Stomach smooth muscle (tissue), 2 donors: ENCODE measurements at regions not wholly inside any gene's neighbourhood (a gene's known extent, or its start where the extent isn't known, plus 50 kb on each side); places are given as distances from the start of the nearest gene placed in this dataset.

Experiments
- H3K27ac ChIP-seq: one replicate; pipeline ENCODE4 v1.7.0; 2013; ENCODE audit warnings: mild to moderate bottlenecking, low read length, inconsistent platforms
- H3K27me3 ChIP-seq, 2 donors: one replicate each; pipeline ENCODE4 v1.7.0; 2013; ENCODE audit warnings: low read length in 2 of 2; ENCODE audit not compliant: insufficient read depth in 2 of 2, control insufficient read depth in 1 of 2
- H3K36me3 ChIP-seq, 2 donors: one replicate each; pipeline ENCODE4 v1.7.0; 2013; ENCODE audit warnings: low read length in 2 of 2; ENCODE audit not compliant: control insufficient read depth in 2 of 2, insufficient read depth in 2 of 2
- H3K4me1 ChIP-seq: one replicate; pipeline ENCODE4 v1.7.0; 2013; ENCODE audit warnings: low read length; ENCODE audit not compliant: control insufficient read depth, insufficient read depth
- H3K4me3 ChIP-seq, 2 donors: one replicate each; pipeline ENCODE4 v1.7.0; 2013; ENCODE audit warnings: low read length in 2 of 2
- H3K9ac ChIP-seq, 2 donors: one replicate each; pipeline ENCODE4 v1.7.0; 2013; ENCODE audit warnings: low read length in 2 of 2, mild to moderate bottlenecking in 1 of 2
- H3K9me3 ChIP-seq, 2 donors: one replicate each; pipeline ENCODE4 v1.7.0; 2013; ENCODE audit warnings: low read length in 2 of 2; ENCODE audit not compliant: control insufficient read depth in 2 of 2
- donor health status: healthy.
- donor health status: Pancreatic carcinoma.

- Histone ChIP-seq H3K36me3 (no peaks in the 10 kb centered on the region), H3K27me3 (no peaks in the 10 kb centered on the region), H3K4me1 (no peaks in the 10 kb centered on the region), H3K4me3 (no peak overlapping the region), H3K27ac (no peak overlapping the region), H3K9me3 (peaks cover 0 to 3% of the 10 kb centered on the region in 2 donors), H3K9ac (no peak overlapping the region)
Observed at GRCh38 chr14:89603938-89604480, 187.0 kb upstream of the FOXN3 start.

GRCh38 chr14:89600950-89601826 is 184.2 kb upstream of the FOXN3 start:
- H3K27ac ChIP-seq, result no peak overlapping the region
- H3K4me1 ChIP-seq, result no peaks in the 10 kb centered on the region
- H3K4me3 ChIP-seq, result no peak overlapping the region
- no peak overlapping the region for H3K9ac ChIP-seq
- H3K27me3 ChIP-seq, result no peaks in the 10 kb centered on the region
- H3K9me3 ChIP-seq, result peaks cover 0 to 4% of the 10 kb centered on the region in 2 donors
- H3K36me3 ChIP-seq, result no peaks in the 10 kb centered on the region

GRCh38 chr14:89600029-89600428 is 183.0 kb upstream of the FOXN3 start:
- Histone ChIP-seq H3K9ac (no peak overlapping the region), H3K4me3 (no peak overlapping the region), H3K4me1 (no peaks in the 10 kb centered on the region), H3K27ac (no peak overlapping the region), H3K36me3 (no peaks in the 10 kb centered on the region), H3K9me3 (peaks cover 0 to 4% of the 10 kb centered on the region in 2 donors), H3K27me3 (no peaks in the 10 kb centered on the region)

- Histone ChIP-seq H3K9me3 (peaks cover 0 to 4% of the 10 kb centered on the region in 2 donors), H3K27ac (no peak overlapping the region), H3K4me3 (no peak overlapping the region), H3K27me3 (no peaks in the 10 kb centered on the region), H3K36me3 (peaks cover 0 to 2% of the 10 kb centered on the region in 2 donors), H3K4me1 (no peaks in the 10 kb centered on the region), H3K9ac (no peak overlapping the region)
Observed at GRCh38 chr14:89598548-89599186, 181.6 kb upstream of the FOXN3 start.

GRCh38 chr14:89592961-89593360 is 175.9 kb upstream of the FOXN3 start:
- no peaks in the 10 kb centered on the region for H3K4me1 ChIP-seq
- no peak overlapping the region for H3K4me3 ChIP-seq
- H3K9ac ChIP-seq, result no peak overlapping the region
- H3K36me3 ChIP-seq, result peaks cover 0 to 2% of the 10 kb centered on the region in 2 donors
- no peaks in the 10 kb centered on the region for H3K9me3 ChIP-seq
- no peak overlapping the region for H3K27ac ChIP-seq
- no peaks in the 10 kb centered on the region for H3K27me3 ChIP-seq

- Histone ChIP-seq H3K4me1 (no peaks in the 10 kb centered on the region), H3K36me3 (peaks cover 0 to 2% of the 10 kb centered on the region in 2 donors), H3K27me3 (no peaks in the 10 kb centered on the region), H3K27ac (no peak overlapping the region), H3K9me3 (no peaks in the 10 kb centered on the region), H3K9ac (no peak overlapping the region), H3K4me3 (no peak overlapping the region)
Observed at GRCh38 chr14:89589400-89590118, 172.5 kb upstream of the FOXN3 start.

DNA sequence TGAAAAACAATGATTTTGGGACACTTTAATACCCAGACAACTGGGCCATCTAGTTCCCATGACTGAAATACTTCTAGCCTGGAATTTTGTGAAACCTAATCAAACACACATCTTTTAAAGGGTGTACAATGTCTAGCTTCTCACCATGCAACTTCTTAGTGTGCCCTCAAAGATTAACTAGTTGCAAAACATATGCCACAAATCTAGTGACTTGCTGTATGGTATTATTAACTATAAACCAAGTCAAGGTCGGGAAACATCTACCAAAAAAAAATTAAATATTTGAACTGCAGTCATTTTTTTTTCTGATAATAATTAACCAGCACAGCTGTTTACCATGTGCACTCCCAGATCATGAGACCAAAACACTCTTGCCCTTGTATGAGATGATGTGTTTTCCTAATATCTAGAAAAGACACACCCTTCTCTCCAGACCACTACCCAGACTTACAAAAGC is 171.8 kb upstream of the FOXN3 start:
- H3K27me3 ChIP-seq, result no peaks in the 10 kb centered on the region
- no peak overlapping the region for H3K4me3 ChIP-seq
- no peak overlapping the region for H3K27ac ChIP-seq
- H3K9ac ChIP-seq, result no peak overlapping the region
- no peaks in the 10 kb centered on the region for H3K4me1 ChIP-seq
- no peaks in the 10 kb centered on the region for H3K9me3 ChIP-seq
- H3K36me3 ChIP-seq, result no peaks in the 10 kb centered on the region

GRCh38 chr14:89588016-89588415 is 171.0 kb upstream of the FOXN3 start:
- no peaks in the 10 kb centered on the region for H3K4me1 ChIP-seq
- H3K4me3 ChIP-seq, result no peak overlapping the region
- no peak overlapping the region for H3K27ac ChIP-seq
- H3K27me3 ChIP-seq, result no peaks in the 10 kb centered on the region
- no peak overlapping the region for H3K9ac ChIP-seq
- no peaks in the 10 kb centered on the region for H3K36me3 ChIP-seq
- no peaks in the 10 kb centered on the region for H3K9me3 ChIP-seq

- no peak overlapping the region for H3K27ac ChIP-seq
- H3K27me3 ChIP-seq, result no peaks in the 10 kb centered on the region
- H3K9ac ChIP-seq, result no peak overlapping the region
- H3K4me1 ChIP-seq, result no peaks in the 10 kb centered on the region
- H3K9me3 ChIP-seq, result no peaks in the 10 kb centered on the region
- H3K4me3 ChIP-seq, result no peak overlapping the region
- no peaks in the 10 kb centered on the region for H3K36me3 ChIP-seq
Observed at GRCh38 chr14:89587136-89587420, 170.0 kb upstream of the FOXN3 start.

DNA sequence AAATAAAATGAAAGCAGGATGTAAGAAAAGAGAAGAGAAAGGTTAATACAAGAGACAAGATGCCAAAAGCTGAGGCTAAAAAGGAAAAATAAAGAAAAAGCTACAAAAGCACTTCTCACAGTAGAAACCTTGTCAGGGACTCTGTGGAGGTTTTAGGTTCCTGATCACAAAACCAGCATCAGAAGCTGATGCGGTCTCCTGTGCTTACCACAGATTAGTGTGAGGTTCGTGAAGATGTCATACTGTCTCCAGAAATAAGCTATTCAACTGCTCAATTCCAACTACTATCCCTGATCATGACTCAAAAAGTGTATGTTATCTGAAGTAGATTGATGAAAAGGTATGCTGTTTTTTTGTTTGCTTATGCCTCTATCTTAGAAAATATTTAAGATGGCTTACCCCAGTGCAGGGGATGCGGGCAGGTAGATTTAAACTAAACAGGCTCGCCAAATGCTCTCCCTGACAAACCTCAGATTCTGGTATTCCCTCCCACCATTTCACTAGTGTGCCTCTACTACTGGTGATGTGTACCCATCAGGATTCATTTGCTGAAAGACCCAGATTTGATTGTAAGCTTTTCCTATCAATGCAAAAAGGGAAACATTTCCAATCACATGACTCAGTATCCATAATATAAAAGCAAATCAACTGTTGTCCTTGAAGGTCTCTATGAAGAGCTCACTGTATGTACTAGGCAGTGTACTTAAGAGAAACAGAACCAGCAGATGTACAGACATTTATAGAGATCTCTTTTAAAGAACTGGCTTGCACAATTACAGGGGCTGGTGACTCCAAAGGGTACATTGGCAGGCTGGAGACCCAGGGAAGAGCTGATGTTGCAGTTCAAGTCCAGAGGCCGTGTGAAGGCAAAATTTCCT is 169.5 kb upstream of the FOXN3 start:
- H3K36me3 ChIP-seq, result no peaks in the 10 kb centered on the region
- no peaks in the 10 kb centered on the region for H3K27me3 ChIP-seq
- no peak overlapping the region for H3K9ac ChIP-seq
- H3K27ac ChIP-seq, result no peak overlapping the region
- no peaks in the 10 kb centered on the region for H3K9me3 ChIP-seq
- H3K4me1 ChIP-seq, result no peaks in the 10 kb centered on the region
- H3K4me3 ChIP-seq, result no peak overlapping the region
